GM23248 (cell line): ENCODE measurements at regions not wholly inside any gene's neighbourhood (a gene's known extent, or its start where the extent isn't known, plus 50 kb on each side); places are given as distances from the start of the nearest gene placed in this dataset.

Experiments used
- EZH2 ChIP-seq: fragments of 200-600 bp; sonication (generic); IDR thresholded peaks from 2 replicates; pipeline ENCODE4 v1.6.1; 2018; ENCODE audit warnings: antibody characterized with exemption, mild to moderate bottlenecking; ENCODE audit not compliant: insufficient read depth, poor library complexity, severe bottlenecking
- EZH2phosphoT487 ChIP-seq: fragments of 200-600 bp; sonication (generic); IDR thresholded peaks from 2 replicates; pipeline ENCODE4 v1.6.1; 2018; ENCODE audit warnings: antibody characterized with exemption, moderate library complexity, mild to moderate bottlenecking, low read depth; ENCODE audit not compliant: insufficient read depth

DNA sequence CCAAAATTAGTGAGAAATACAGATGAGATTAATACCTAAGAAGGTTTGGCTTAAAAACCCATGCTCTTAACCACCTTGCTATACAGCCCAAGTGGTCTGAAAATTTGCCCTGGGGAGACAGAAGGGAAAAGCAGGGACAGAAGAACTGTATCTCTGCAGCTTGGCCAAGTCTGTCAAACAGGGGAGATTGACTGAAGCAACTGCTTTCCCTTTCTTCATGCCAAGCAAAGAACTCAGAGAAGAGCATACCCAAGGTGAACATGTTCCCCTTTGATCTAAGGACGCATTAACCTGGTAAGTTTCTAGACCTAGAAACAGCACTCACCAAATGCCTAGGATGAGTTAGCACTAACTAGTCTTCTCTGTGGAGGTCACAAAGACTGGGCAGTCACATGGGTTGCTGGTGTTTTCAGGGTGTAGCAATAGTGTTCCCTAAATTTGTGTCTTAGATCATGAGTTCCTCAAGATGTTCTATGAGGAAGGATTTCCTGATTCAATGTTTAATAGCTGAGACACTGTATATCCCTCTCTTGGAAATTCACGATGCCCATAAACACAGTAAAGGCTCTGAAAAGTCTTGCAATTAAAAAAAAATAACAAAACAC is 75.6 kb upstream of the GRAMD1B start:
- TF ChIP-seq EZH2 (no peak), EZH2phosphoT487 (no peak)
